Activated CD4-positive, alpha-beta T cell treated with anti-CD3 and anti-CD28 coated beads, Interleukin-2, amount 10 ng/mL, durations not matched to agents 7 days and 5 days (primary cell): ENCODE measurements at regions not wholly inside any gene's neighbourhood (a gene's known extent, or its start where the extent isn't known, plus 50 kb on each side); places are given as distances from the start of the nearest gene placed in this dataset.
"Not testable (repeated sequence)": the region's sequence is repeated elsewhere in the genome, so short reads cannot be mapped to it uniquely, and the experiment has no call there.

Experiments used
- CTCF ChIA-PET: fragments of 350-600 bp; sonication (Branson Sonifier 250); formaldehyde crosslinking; loops from one replicate; lab custom pipeline; 2021; ENCODE audit warnings: antibody characterized with exemption; lab: Charles Lee
- POLR2A ChIA-PET: fragments of 350-600 bp; sonication (Branson Sonifier 250); formaldehyde crosslinking; loops from one replicate; lab custom pipeline; 2021; ENCODE audit warnings: antibody characterized with exemption; lab: Charles Lee
- DNase-seq: peaks from one replicate; pipeline ENCODE4 v3.0.0-alpha.2; 2020
- H3K27ac Mint-ChIP-seq: one replicate; pipeline ENCODE4 v1.8.0; 2021; ENCODE audit warnings: mild to moderate bottlenecking, moderate library complexity, mixed read lengths
- H3K27me3 Mint-ChIP-seq: one replicate; pipeline ENCODE4 v1.8.0; 2021; ENCODE audit warnings: mixed read lengths
- H3K36me3 Mint-ChIP-seq: one replicate; pipeline ENCODE4 v1.8.0; 2021; ENCODE audit warnings: low read depth, mixed read lengths
- H3K4me1 Mint-ChIP-seq: one replicate; pipeline ENCODE4 v1.8.0; 2021; ENCODE audit warnings: mixed read lengths
- H3K4me3 Mint-ChIP-seq: one replicate; pipeline ENCODE4 v1.8.0; 2021; ENCODE audit warnings: mild to moderate bottlenecking, moderate library complexity, mixed read lengths
- H3K9me3 Mint-ChIP-seq: one replicate; pipeline ENCODE4 v1.8.0; 2021; ENCODE audit warnings: mixed read lengths

- no peak overlapping the region for H3K4me3 Mint-ChIP-seq
- H3K4me1 Mint-ChIP-seq, result no peaks in the 10 kb centered on the region
- no peaks in the 10 kb centered on the region for H3K36me3 Mint-ChIP-seq
- H3K27ac Mint-ChIP-seq, result no peak overlapping the region
- H3K9me3 Mint-ChIP-seq, result no peaks in the 10 kb centered on the region
- POLR2A ChIA-PET, result no interaction called here
- no peak for DNase-seq
- CTCF ChIA-PET, result no interaction called here
- peaks cover 4% of the 10 kb centered on the region for H3K27me3 Mint-ChIP-seq
Observed at GRCh38 chr13:78540058-78540457, 63.3 kb downstream of the POU4F1 start.

GRCh38 chr13:78526044-78526443 is 77.3 kb downstream of the POU4F1 start:
- H3K4me3 Mint-ChIP-seq, CTCF ChIA-PET, H3K9me3 Mint-ChIP-seq, H3K4me1 Mint-ChIP-seq, H3K27ac Mint-ChIP-seq, H3K36me3 Mint-ChIP-seq, H3K27me3 Mint-ChIP-seq, DNase-seq, POLR2A ChIA-PET: not testable (repeated sequence)

- no peaks in the 10 kb centered on the region for H3K9me3 Mint-ChIP-seq
- no peak overlapping the region for H3K4me3 Mint-ChIP-seq
- no peaks in the 10 kb centered on the region for H3K4me1 Mint-ChIP-seq
Observed at GRCh38 chr13:78524936-78525335, 78.4 kb downstream of the POU4F1 start.

GRCh38 chr13:78521091-78521490 is 82.3 kb downstream of the POU4F1 start:
- no peaks in the 10 kb centered on the region for H3K36me3 Mint-ChIP-seq
- H3K9me3 Mint-ChIP-seq, result peaks cover 2% of the 10 kb centered on the region
- H3K27me3 Mint-ChIP-seq, result no peaks in the 10 kb centered on the region
- H3K4me3 Mint-ChIP-seq, result no peak overlapping the region
- no peak for DNase-seq
- no peaks in the 10 kb centered on the region for H3K4me1 Mint-ChIP-seq
- CTCF ChIA-PET, result no interaction called here
- POLR2A ChIA-PET, result no interaction called here
- H3K27ac Mint-ChIP-seq, result no peak overlapping the region

More at GRCh38 chr13:78524936-78525335, 78.4 kb downstream of the POU4F1 start:
- POLR2A ChIA-PET, result no interaction called here
- CTCF ChIA-PET, result no interaction called here
- no peak for DNase-seq
- H3K36me3 Mint-ChIP-seq, result no peaks in the 10 kb centered on the region
- no peaks in the 10 kb centered on the region for H3K27me3 Mint-ChIP-seq
- H3K27ac Mint-ChIP-seq, result no peak overlapping the region

GRCh38 chr13:78520425-78520824 is 82.9 kb downstream of the POU4F1 start:
- Mint-ChIP-seq H3K4me1 (no peaks in the 10 kb centered on the region), H3K27ac (no peak overlapping the region), H3K36me3 (no peaks in the 10 kb centered on the region), H3K9me3 (peaks cover 2% of the 10 kb centered on the region), H3K4me3 (no peak overlapping the region), H3K27me3 (no peaks in the 10 kb centered on the region)
- ChIA-PET POLR2A (no interaction called here), CTCF (no interaction called here)
- no peak for DNase-seq

GRCh38 chr13:78518482-78518881 is 84.9 kb downstream of the POU4F1 start:
- H3K27ac Mint-ChIP-seq, H3K27me3 Mint-ChIP-seq, H3K4me3 Mint-ChIP-seq, POLR2A ChIA-PET, H3K36me3 Mint-ChIP-seq, H3K4me1 Mint-ChIP-seq, H3K9me3 Mint-ChIP-seq, DNase-seq, CTCF ChIA-PET: not testable (repeated sequence)

GRCh38 chr13:78499802-78500201 is 103.5 kb downstream of the POU4F1 start:
- no peaks in the 10 kb centered on the region for H3K27me3 Mint-ChIP-seq
- H3K4me1 Mint-ChIP-seq, result no peaks in the 10 kb centered on the region

GRCh38 chr13:78497702-78498355 is 105.5 kb downstream of the POU4F1 start:
- H3K4me3 Mint-ChIP-seq, result no peak overlapping the region
- H3K27me3 Mint-ChIP-seq, result no peaks in the 10 kb centered on the region
- DNase-seq, result no peak
- POLR2A ChIA-PET, result no interaction called here
- no peak overlapping the region for H3K27ac Mint-ChIP-seq
- CTCF ChIA-PET, result no interaction called here
- H3K9me3 Mint-ChIP-seq, result no peaks in the 10 kb centered on the region
- no peaks in the 10 kb centered on the region for H3K4me1 Mint-ChIP-seq
- H3K36me3 Mint-ChIP-seq, result no peaks in the 10 kb centered on the region

More at GRCh38 chr13:78499802-78500201, 103.5 kb downstream of the POU4F1 start:
- no peak overlapping the region for H3K27ac Mint-ChIP-seq
- ChIA-PET POLR2A (no interaction called here), CTCF (no interaction called here)
- H3K4me3 Mint-ChIP-seq, result no peak overlapping the region
- no peak for DNase-seq
- no peaks in the 10 kb centered on the region for H3K9me3 Mint-ChIP-seq
- no peaks in the 10 kb centered on the region for H3K36me3 Mint-ChIP-seq

- CTCF ChIA-PET, result no interaction called here
- Mint-ChIP-seq H3K36me3 (no peaks in the 10 kb centered on the region), H3K27me3 (no peaks in the 10 kb centered on the region), H3K4me1 (no peaks in the 10 kb centered on the region), H3K9me3 (peaks cover 8% of the 10 kb centered on the region), H3K4me3 (no peak overlapping the region), H3K27ac (no peak overlapping the region)
- no peak for DNase-seq
- POLR2A ChIA-PET, result no interaction called here
Observed at GRCh38 chr13:78491978-78492377, 111.4 kb downstream of the POU4F1 start.

- H3K27me3 Mint-ChIP-seq, DNase-seq, CTCF ChIA-PET, H3K36me3 Mint-ChIP-seq, H3K9me3 Mint-ChIP-seq, H3K27ac Mint-ChIP-seq, H3K4me1 Mint-ChIP-seq, POLR2A ChIA-PET, H3K4me3 Mint-ChIP-seq: not testable (repeated sequence)
Observed at GRCh38 chr13:78490225-78490624, 113.1 kb downstream of the POU4F1 start.

- no peaks in the 10 kb centered on the region for H3K4me1 Mint-ChIP-seq
- ChIA-PET CTCF (no interaction called here), POLR2A (no interaction called here)
- no peak for DNase-seq
- H3K4me3 Mint-ChIP-seq, result no peak overlapping the region
- H3K27ac Mint-ChIP-seq, result no peak overlapping the region
- H3K9me3 Mint-ChIP-seq, result peaks cover 8% of the 10 kb centered on the region
- no peaks in the 10 kb centered on the region for H3K27me3 Mint-ChIP-seq
- H3K36me3 Mint-ChIP-seq, result no peaks in the 10 kb centered on the region
Observed at GRCh38 chr13:78487707-78488106, 115.6 kb downstream of the POU4F1 start.

- Mint-ChIP-seq H3K4me1 (no peaks in the 10 kb centered on the region), H3K4me3 (no peak overlapping the region), H3K27me3 (no peaks in the 10 kb centered on the region), H3K36me3 (no peaks in the 10 kb centered on the region), H3K9me3 (no peaks in the 10 kb centered on the region), H3K27ac (no peak overlapping the region)
- ChIA-PET CTCF (no interaction called here), POLR2A (no interaction called here)
- DNase-seq, result no peak
Observed at GRCh38 chr13:78485803-78486202, 117.5 kb downstream of the POU4F1 start.

GRCh38 chr13:78478183-78478582 is 125.2 kb downstream of the POU4F1 start:
- Mint-ChIP-seq H3K9me3 (no peaks in the 10 kb centered on the region), H3K4me1 (no peaks in the 10 kb centered on the region), H3K27me3 (no peaks in the 10 kb centered on the region), H3K27ac (no peak overlapping the region), H3K36me3 (no peaks in the 10 kb centered on the region), H3K4me3 (no peak overlapping the region)
- DNase-seq, result no peak
- POLR2A ChIA-PET, result no interaction called here
- CTCF ChIA-PET, result no interaction called here

- no peak overlapping the region for H3K27ac Mint-ChIP-seq
- H3K4me3 Mint-ChIP-seq, result no peak overlapping the region
- no peaks in the 10 kb centered on the region for H3K4me1 Mint-ChIP-seq
- DNase-seq, result no peak
- ChIA-PET CTCF (no interaction called here), POLR2A (no interaction called here)
- no peaks in the 10 kb centered on the region for H3K27me3 Mint-ChIP-seq
- H3K36me3 Mint-ChIP-seq, result no peaks in the 10 kb centered on the region
- no peaks in the 10 kb centered on the region for H3K9me3 Mint-ChIP-seq
Observed at GRCh38 chr13:78476910-78477309, 126.4 kb downstream of the POU4F1 start.
